Neural progenitor cell (in vitro differentiated cells): ENCODE measurements at regions not wholly inside any gene's neighbourhood (a gene's known extent, or its start where the extent isn't known, plus 50 kb on each side); places are given as distances from the start of the nearest gene placed in this dataset.

ENCODE experiments used
- CTCF ChIP-seq: fragments of 200-600 bp; sonication (generic); IDR thresholded peaks from 2 replicates; pipeline ENCODE4 v1.5.1; 2017; ENCODE audit warnings: antibody characterized with exemption, mild to moderate bottlenecking
- EZH2 ChIP-seq: fragments of 200-600 bp; sonication (generic); IDR thresholded peaks from 2 replicates; pipeline ENCODE4 v1.6.1; 2017; ENCODE audit warnings: antibody characterized with exemption, mild to moderate bottlenecking, moderate library complexity
- EZH2phosphoT487 ChIP-seq: fragments of 200-600 bp; sonication (generic); IDR thresholded peaks from 2 replicates; pipeline ENCODE4 v1.6.1; 2017; ENCODE audit warnings: antibody characterized with exemption

GRCh38 chr12:111099186-111099585 lies 178.8 kb upstream of the MYL2 start:
- TF ChIP-seq CTCF (no peak), EZH2 (no peak), EZH2phosphoT487 (no peak)
